Stimulated activated CD8-positive, alpha-beta memory T cell treated with anti-CD3 and anti-CD28 coated beads, Interleukin-4, amount 100 ng/mL, for 48 hours (primary cell): ENCODE measurements at regions not wholly inside any gene's neighbourhood (a gene's known extent, or its start where the extent isn't known, plus 50 kb on each side); places are given as distances from the start of the nearest gene placed in this dataset.
"Not testable (repeated sequence)": the region's sequence is repeated elsewhere in the genome, so short reads cannot be mapped to it uniquely, and the experiment has no call there.

Source experiments
- DNase-seq: peaks from one replicate; pipeline ENCODE4 v3.0.0-alpha.2; 2020

DNA sequence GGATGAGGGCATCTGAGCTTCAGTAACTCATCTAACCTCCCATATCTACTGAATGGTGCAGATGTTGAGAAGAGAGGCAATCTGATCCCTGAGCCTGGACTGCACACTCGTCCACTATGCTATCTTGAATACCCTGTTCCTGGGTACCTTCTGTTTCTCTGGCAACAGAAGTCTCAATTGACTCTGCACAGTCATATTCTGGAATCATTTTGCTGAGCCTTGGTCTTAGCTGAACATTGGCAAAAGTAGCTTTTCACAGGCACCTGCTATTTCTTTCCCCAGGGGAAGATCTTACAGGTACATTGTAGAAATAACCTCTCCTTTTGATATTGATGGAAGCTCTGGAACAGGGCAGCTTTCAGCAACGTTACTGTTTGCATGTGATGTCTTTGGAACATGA lies 161.5 kb upstream of the GPR101 start:
- no peak for DNase-seq

DNA sequence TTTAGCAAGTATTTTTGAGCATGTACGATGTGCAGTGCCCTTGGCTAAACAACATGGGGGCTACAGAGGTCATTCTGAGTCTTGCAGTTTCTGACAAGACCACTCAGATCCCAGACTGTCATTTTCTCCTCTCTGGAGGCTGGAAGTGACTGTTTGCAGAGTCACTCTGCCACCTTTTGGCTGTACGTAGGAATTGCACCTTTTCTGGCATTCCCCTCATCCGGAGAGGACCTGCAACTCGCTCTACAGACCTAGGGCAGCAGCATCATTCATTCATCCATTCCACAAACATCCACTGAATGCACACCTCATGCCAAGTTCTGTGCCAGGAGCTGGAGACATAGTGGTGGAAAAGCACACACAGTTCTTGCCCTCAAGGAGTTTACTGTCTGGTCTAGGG lies 160.4 kb upstream of the GPR101 start:
- peak; percentile 40 for DNase-seq

- no peak for DNase-seq
Measured at GRCh38 chrX:137187540-137187939, 153.7 kb upstream of the GPR101 start.

GRCh38 chrX:137178392-137178791 lies 144.6 kb upstream of the GPR101 start:
- no peak for DNase-seq

DNA sequence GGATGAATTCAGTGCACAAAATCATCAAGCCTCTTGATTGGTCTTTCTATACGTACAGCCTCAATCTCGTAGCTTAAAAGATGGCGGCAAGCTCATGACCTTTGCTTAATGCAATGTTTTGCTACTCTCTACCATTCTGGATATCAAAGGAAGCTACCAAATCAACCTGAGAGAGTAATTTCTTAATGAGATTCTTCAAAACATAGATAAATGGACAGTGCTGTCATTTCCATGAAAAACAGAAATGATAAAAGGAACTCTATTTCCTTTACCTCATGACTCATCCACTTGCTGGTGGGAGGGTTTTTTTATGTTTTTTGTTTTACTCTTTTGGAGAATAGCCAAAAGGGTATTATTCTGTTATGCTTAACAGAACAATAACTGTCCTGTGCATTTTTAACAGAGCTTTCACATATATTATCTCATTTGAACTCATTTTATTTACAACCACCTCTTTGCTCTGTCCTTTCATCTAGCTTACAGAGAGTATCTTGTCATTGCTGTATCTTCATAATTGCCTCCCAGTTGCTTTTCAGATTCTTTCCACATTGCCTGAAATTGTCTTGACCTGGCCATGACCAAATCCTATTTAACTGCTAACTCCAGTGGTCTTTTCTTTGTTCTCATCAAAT lies 138.6 kb upstream of the GPR101 start:
- DNase-seq, result no peak

GRCh38 chrX:137171626-137172025 lies 137.8 kb upstream of the GPR101 start:
- DNase-seq, result no peak

DNA sequence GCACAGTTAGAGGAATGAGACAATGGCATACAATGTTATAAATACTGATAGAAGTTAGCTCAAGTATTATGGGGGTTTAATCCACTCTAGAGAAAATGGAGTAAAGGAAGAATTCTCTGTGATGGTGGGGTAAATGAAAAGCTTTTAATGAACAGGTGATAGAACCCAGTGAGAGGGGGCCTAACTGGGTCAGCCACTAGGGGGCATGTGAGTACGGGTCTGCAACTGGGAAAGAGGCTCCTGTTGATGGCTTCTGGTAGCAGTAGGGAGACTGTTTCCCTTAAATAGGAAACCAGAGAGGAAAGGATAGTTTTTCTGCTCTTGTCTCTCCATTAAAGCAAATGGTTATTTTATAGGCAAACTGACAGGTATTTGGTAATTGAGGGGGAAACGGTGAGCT lies 132.8 kb upstream of the GPR101 start:
- DNase-seq, result peak; percentile 37

- DNase-seq, result no peak
Measured at GRCh38 chrX:137164329-137164728, 130.5 kb upstream of the GPR101 start.

GRCh38 chrX:137151403-137151802 lies 117.6 kb upstream of the GPR101 start:
- no peak for DNase-seq

DNA sequence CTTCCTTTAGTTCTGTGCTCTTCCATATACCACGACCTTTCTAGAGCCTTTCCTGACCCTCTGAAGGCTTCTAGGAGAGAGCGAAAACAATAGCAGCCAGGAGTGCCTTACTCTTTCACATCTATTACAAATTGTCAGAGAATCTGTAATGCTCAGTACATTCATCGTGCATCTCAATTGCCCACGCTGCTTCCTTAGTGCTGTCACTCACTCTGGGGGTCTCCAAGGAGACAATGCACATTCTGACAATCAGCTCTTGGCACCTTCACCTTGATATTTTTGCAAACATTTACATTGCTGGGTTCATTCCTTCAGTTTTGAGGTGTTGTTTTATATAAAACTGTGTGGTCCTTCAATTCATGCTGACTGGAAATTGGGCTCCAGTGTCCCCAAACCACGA lies 110.1 kb upstream of the GPR101 start:
- DNase-seq, result no peak

GRCh38 chrX:137122651-137123050 lies 88.9 kb upstream of the GPR101 start:
- not testable (repeated sequence) for DNase-seq

GRCh38 chrX:137119049-137119448 lies 85.3 kb upstream of the GPR101 start:
- no peak for DNase-seq

- DNase-seq, result no peak
Measured at GRCh38 chrX:137118536-137118935, 84.7 kb upstream of the GPR101 start.

- DNase-seq, result no peak
Measured at GRCh38 chrX:137118136-137118535, 84.3 kb upstream of the GPR101 start.

- not testable (repeated sequence) for DNase-seq
Measured at GRCh38 chrX:137107877-137108276, 74.1 kb upstream of the GPR101 start.

DNA sequence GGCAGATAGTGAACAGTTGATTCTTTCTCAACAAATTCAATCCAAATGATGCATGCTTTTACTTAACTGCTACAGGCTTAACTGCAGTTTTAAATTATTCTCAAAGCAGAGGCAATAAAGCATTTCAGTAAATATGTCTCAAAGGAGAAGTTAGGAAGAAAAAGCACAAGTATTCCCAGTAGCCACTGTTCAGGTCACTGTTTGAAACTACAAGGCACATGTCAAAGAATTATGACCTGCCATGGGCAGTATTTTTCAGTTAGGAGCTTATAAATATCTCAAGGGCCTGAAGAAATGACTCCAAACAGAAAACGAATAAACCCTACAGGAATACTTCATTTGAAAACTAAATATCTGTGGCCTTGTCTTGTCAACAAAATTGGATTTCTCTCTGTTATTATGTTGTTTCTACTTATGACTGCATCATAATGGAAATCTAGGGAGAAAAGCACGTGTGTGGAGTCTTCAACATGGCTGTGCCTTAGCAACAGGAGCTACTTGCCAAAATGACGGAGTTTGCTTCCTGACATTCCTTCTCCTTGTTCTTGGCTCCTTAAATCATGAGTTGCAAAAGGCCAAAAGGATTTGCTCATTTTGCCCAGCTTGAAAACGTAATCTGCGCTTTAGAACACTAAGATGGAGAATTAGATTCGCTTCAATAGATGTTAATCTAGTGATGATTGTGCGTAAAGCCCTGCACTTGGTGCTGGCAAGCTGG lies 67.6 kb upstream of the GPR101 start:
- DNase-seq, result no peak
